Stimulated activated CD4-positive, alpha-beta T cell treated with anti-CD3 and anti-CD28 coated beads, Interleukin-4, amount 100 ng/mL, for 4 hours (primary cell): ENCODE measurements at regions not wholly inside any gene's neighbourhood (a gene's known extent, or its start where the extent isn't known, plus 50 kb on each side); places are given as distances from the start of the nearest gene placed in this dataset.
"Not testable (repeated sequence)": the region's sequence is repeated elsewhere in the genome, so short reads cannot be mapped to it uniquely, and the experiment has no call there.

Experiments
- DNase-seq, 2 experiments: peaks; one replicate each; pipeline ENCODE4 v3.0.0-alpha.2; 2020

- not testable (repeated sequence) for DNase-seq
These were observed 96.3 kb upstream of the PZP start for GRCh38 chr12:9304540-9304939.

- DNase-seq = not testable (repeated sequence)
These were observed 87.7 kb upstream of the PZP start for GRCh38 chr12:9295872-9296271.

GRCh38 chr12:9294072-9294620 is 86.0 kb upstream of the PZP start:
- DNase-seq = not testable (repeated sequence)

GRCh38 chr12:9293391-9293790 is 85.2 kb upstream of the PZP start:
- not testable (repeated sequence) for DNase-seq

GRCh38 chr12:9289984-9290383 is 81.8 kb upstream of the PZP start:
- not testable (repeated sequence) for DNase-seq

- DNase-seq = not testable (repeated sequence)
These were observed 76.5 kb upstream of the PZP start for GRCh38 chr12:9284724-9285123.

GRCh38 chr12:9284197-9284596 is 76.0 kb upstream of the PZP start:
- DNase-seq = not testable (repeated sequence)

GRCh38 chr12:9283346-9284095 is 75.3 kb upstream of the PZP start:
- peak; percentile 70 to 73 for DNase-seq

- DNase-seq = no peak
These were observed 68.8 kb upstream of the PZP start for GRCh38 chr12:9276990-9277389.

- no peak for DNase-seq
These were observed 65.1 kb upstream of the PZP start for GRCh38 chr12:9273276-9273675.

- DNase-seq = no peak
These were observed 63.7 kb upstream of the PZP start for GRCh38 chr12:9271875-9272274.

GRCh38 chr12:9264546-9264945 is 56.4 kb upstream of the PZP start:
- no peak for DNase-seq

GRCh38 chr12:9260931-9261330 is 52.7 kb upstream of the PZP start:
- DNase-seq = no peak

- no peak for DNase-seq
These were observed 50.5 kb upstream of the PZP start for GRCh38 chr12:9258676-9259075.
